Testis (tissue), 2 donors: ENCODE measurements at regions not wholly inside any gene's neighbourhood (a gene's known extent, or its start where the extent isn't known, plus 50 kb on each side); places are given as distances from the start of the nearest gene placed in this dataset.

Experiments
- CTCF ChIP-seq, 3 experiments: fragments of 450-650 bp in 2 of 3; fragments of 200-600 bp in 1 of 3; sonication (generic) in 1 of 3; IDR thresholded peaks; one replicate each; pipeline ENCODE4 v1.5.1; 2016 to 2019; ENCODE audit warnings: antibody characterized with exemption in 3 of 3, mild to moderate bottlenecking in 2 of 3, moderate library complexity in 1 of 3
- POLR2A ChIP-seq: fragments of 450-650 bp; IDR thresholded peaks from one replicate; pipeline ENCODE4 v1.6.1; 2017; ENCODE audit warnings: antibody characterized with exemption, mild to moderate bottlenecking, moderate library complexity

GRCh38 chr19:5262721-5263120 is 77.9 kb downstream of the PTPRS start:
- no peak for TF ChIP-seq POLR2A
- no peak for TF ChIP-seq CTCF (IDR thresholded peaks at IDR 0.05)
